NCI-H1417 treated with DMSO at 0.1 percent for 48 hours (cell line): ENCODE measurements at regions not wholly inside any gene's neighbourhood (a gene's known extent, or its start where the extent isn't known, plus 50 kb on each side); places are given as distances from the start of the nearest gene placed in this dataset.
"Not testable (repeated sequence)": the region's sequence is repeated elsewhere in the genome, so short reads cannot be mapped to it uniquely, and the experiment has no call there.

Experiments
- DNase-seq: peaks from one replicate; lab custom pipeline; 2025; lab: John Stamatoyannopoulos, UW

DNA sequence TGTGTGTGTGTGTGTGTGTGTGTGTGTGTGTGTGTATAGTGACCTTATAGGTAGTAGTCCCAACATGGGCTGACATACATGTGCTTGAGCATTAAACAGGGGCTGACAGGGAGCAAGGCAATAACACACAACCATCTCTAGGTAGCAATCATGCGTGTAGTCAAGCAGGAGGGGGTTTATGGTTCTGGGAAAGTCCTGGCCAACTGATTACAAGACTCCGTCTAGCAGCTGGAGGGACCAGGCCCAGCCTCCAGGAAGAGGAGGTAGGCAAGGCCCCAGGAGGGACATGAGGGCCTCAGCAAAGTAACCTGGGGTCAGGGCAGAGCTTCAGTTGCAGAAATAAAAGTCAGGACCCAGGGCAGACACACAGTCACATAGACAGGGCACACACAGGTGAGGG, 60.6 kb upstream of the E2F3 start:
- no peak for DNase-seq

- DNase-seq: no peak
These were observed 60.1 kb upstream of the E2F3 start for GRCh38 chr6:20341564-20341963.

GRCh38 chr6:20346948-20347347, 54.7 kb upstream of the E2F3 start:
- DNase-seq: not testable (repeated sequence)

GRCh38 chr6:20348041-20348440, 53.6 kb upstream of the E2F3 start:
- DNase-seq: no peak

DNA sequence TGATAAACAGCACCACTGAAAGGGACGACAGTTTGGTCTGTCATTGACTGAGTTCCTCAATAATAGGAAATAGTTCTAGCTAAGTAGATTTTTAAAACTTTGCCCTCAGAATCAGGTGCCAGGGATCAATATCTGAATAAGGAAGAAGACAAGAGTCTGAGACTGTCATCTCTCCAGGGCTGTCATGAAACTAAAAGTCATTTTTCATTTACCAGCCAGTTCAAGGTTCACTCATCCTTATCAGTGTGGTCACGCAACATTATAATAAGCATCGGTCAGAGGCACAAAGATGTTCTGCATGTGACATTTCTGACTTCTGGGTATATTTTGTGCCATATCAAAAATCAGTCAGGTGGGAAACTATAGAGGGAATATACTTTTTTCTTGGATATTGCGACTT, 52.5 kb upstream of the E2F3 start:
- no peak for DNase-seq

DNA sequence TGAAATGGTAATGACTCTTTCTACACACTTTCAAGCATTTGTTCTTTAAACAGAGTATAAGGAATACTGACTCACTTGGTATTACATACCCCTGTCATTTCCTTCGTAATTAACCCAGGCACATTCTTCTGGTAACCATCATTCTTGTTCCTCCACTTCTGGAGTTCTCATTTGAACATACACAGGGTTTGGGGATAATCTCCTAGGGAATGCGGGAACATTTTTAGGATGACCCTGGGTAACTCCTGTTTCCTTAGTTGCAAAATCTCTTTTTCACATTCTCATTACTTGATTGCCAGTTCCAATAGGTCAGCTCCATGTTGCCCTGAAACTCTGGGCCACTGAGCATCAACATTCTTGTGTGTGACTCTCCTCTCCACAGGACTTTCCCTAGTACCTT, 51.5 kb upstream of the E2F3 start:
- DNase-seq: no peak

GRCh38 chr6:20351534-20351933, 50.1 kb upstream of the E2F3 start:
- DNase-seq: no peak
